ENCODE measurements at regions not wholly inside any gene's neighbourhood (a gene's known extent, or its start where the extent isn't known, plus 50 kb on each side); places are given as distances from the start of the nearest gene placed in this dataset.

DNA sequence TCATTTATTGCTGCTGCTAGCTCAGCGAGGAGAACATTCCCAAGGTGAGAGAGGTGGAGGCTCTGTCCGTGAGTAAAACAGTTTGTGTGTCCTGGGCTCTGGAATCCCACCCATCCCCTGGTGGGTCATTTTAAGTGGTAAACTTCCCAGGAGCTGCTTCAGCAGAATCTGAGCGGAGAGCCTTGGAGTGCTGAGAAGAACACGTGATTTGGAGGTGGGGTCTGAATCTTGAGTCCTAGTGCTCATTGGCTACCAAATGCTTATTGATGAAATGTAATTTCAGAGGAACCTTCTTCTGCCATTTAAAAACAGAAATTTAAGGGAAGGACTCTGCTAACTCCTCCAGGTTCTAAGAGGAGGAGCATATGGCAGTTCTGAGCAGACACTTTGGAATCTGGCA, 132.4 kb downstream of the CDH26 start:
- Histone ChIP-seq H3K36me3 (no peaks in the 10 kb centered on the region), H3K4me3 (no peak overlapping the region), H3K27me3 (peaks cover 0 to 43% (median 12%) of the 10 kb centered on the region in 7 donors), H3K4me1 (peaks cover 0 to 17% (median 6%) of the 10 kb centered on the region in 9 donors), H3K27ac (no peak overlapping the region), H3K9me3 (peaks cover 0 to 11% (median 0%) of the 10 kb centered on the region in 11 donors)
- TF ChIP-seq, protein P1, sequence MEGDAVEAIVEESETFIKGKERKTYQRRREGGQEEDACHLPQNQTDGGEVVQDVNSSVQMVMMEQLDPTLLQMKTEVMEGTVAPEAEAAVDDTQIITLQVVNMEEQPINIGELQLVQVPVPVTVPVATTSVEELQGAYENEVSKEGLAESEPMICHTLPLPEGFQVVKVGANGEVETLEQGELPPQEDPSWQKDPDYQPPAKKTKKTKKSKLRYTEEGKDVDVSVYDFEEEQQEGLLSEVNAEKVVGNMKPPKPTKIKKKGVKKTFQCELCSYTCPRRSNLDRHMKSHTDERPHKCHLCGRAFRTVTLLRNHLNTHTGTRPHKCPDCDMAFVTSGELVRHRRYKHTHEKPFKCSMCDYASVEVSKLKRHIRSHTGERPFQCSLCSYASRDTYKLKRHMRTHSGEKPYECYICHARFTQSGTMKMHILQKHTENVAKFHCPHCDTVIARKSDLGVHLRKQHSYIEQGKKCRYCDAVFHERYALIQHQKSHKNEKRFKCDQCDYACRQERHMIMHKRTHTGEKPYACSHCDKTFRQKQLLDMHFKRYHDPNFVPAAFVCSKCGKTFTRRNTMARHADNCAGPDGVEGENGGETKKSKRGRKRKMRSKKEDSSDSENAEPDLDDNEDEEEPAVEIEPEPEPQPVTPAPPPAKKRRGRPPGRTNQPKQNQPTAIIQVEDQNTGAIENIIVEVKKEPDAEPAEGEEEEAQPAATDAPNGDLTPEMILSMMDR (IDR thresholded peaks at IDR 0.05), result no peak
- DNase-seq, result no peak
- WGBS, 2 donors, result 64 to 72% methylated on average over 4 of the region's 4 CpGs
- ATAC-seq, result no peak
- intact Hi-C loops (cut with DNase I), result no loop called here

DNA sequence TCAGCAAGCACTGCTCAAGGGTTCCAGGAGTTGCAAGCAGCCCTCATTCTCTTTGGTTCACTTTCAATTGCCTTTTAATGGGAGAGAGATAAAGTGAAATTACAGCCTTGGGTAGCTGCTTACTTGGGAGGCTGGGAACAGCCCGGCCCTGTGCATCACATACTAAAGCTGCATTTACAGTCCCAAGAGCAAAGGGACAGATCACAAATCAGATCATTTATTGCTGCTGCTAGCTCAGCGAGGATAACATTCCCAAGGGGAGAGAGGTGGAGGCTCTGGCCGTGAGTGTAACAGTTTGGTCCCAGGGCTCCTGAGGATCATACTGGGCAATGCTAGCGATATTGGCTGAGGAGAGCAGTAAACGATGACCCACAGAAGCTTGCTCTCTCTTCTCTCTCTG, 133.1 kb downstream of the CDH26 start:
- no peak overlapping the region for H3K4me3 ChIP-seq
- no peak for ATAC-seq
- peaks cover 0 to 36% (median 9%) of the 10 kb centered on the region in 7 donors for H3K27me3 ChIP-seq
- peaks cover 0 to 22% (median 9%) of the 10 kb centered on the region in 9 donors for H3K4me1 ChIP-seq
- WGBS, 2 donors, result 71 to 86% methylated on average over 5 of the region's 5 CpGs
- H3K36me3 ChIP-seq, result no peaks in the 10 kb centered on the region
- H3K27ac ChIP-seq, result no peak overlapping the region
- TF ChIP-seq, protein P1 (IDR thresholded peaks at IDR 0.05), result no peak
- intact Hi-C loops (cut with DNase I), result no loop called here
- peaks cover 0 to 11% (median 0%) of the 10 kb centered on the region in 11 donors for H3K9me3 ChIP-seq
- DNase-seq, result no peak

GRCh38 chr20:60091861-60092260, 133.6 kb downstream of the CDH26 start:
- no peak for DNase-seq
- Histone ChIP-seq H3K27ac (no peak overlapping the region), H3K4me1 (peaks cover 0 to 21% (median 9%) of the 10 kb centered on the region in 9 donors), H3K9me3 (peaks cover 0 to 11% (median 0%) of the 10 kb centered on the region in 11 donors), H3K4me3 (no peak overlapping the region), H3K27me3 (peaks cover 0 to 31% (median 4%) of the 10 kb centered on the region in 7 donors), H3K36me3 (no peaks in the 10 kb centered on the region)
- TF ChIP-seq, protein P1 (IDR thresholded peaks at IDR 0.05), result no peak
- 86 to 90% methylated on average over 1 of the region's 1 CpG for WGBS, 2 donors
- intact Hi-C loops (cut with DNase I), result no loop called here
- ATAC-seq, result no peak

DNA sequence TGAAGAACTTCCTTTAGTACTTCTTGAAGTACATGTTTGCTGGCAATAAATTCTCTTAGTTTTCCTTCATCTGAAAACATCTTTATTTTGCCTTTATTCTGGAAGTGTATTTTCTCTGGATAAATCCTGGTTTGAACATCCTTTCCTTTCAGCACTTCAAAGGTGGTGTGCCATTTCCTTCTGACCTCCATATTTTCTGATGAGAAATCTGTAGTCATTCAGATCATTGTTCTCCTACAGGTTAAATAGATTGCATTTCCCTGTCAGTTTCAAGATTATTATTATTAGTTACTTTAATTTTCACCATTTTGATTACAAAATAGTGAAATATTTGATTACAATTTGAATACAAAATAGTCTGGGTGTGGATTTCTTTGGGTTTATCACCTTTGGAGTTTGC, 134.5 kb downstream of the CDH26 start:
- H3K27ac ChIP-seq, result no peak overlapping the region
- H3K4me3 ChIP-seq, result no peak overlapping the region
- peaks cover 0 to 25% (median 0%) of the 10 kb centered on the region in 7 donors for H3K27me3 ChIP-seq
- H3K9me3 ChIP-seq, result peaks cover 0 to 12% (median 0%) of the 10 kb centered on the region in 11 donors
- intact Hi-C loops (cut with DNase I), result no loop called here
- no peak for DNase-seq
- no peaks in the 10 kb centered on the region for H3K36me3 ChIP-seq
- TF ChIP-seq, protein P1 (IDR thresholded peaks at IDR 0.05), result no peak
- ATAC-seq, result no peak
- peaks cover 0 to 16% (median 9%) of the 10 kb centered on the region in 9 donors for H3K4me1 ChIP-seq

Data from heart right ventricle (tissue), 16 donors.